ENCODE measurements at regions not wholly inside any gene's neighbourhood (a gene's known extent, or its start where the extent isn't known, plus 50 kb on each side); places are given as distances from the start of the nearest gene placed in this dataset.

- Histone ChIP-seq H3F3A (ENCODE audit: insufficient read depth) (no peaks in the 10 kb centered on the region), H3K9me3 (ENCODE audit: low read depth) (no peaks in the 10 kb centered on the region), H3K27me3 (replicated peaks; ENCODE audit: insufficient read depth) (peaks cover 3% of the 10 kb centered on the region; the same call in 1 of the 2 replicates), H3K4me1 (ENCODE audit: insufficient read depth) (no peaks in the 10 kb centered on the region), H4K20me1 (ENCODE audit: insufficient read depth) (no peaks in the 10 kb centered on the region), H3K9ac (no peak overlapping the region), H3K4me3 (no peak overlapping the region), H3K79me2 (ENCODE audit: insufficient read depth) (no peaks in the 10 kb centered on the region), H2AFZ (no peak overlapping the region), H3K27ac (no peak overlapping the region), H3K4me2 (ENCODE audit: unreplicated experiment) (no peak overlapping the region), H3K36me3 (ENCODE audit: low read depth) (no peaks in the 10 kb centered on the region), H3K9me2 (ENCODE audit: insufficient read depth) (no peaks in the 10 kb centered on the region)
- no peak for DNase-seq
- TF ChIP-seq EZH2phosphoT487 (IDR thresholded peaks at IDR 0.05; ENCODE audit: insufficient read depth, low read depth) (no peak), EZH2 (IDR thresholded peaks at IDR 0.05; ENCODE audit: insufficient read depth, poor library complexity, severe bottlenecking) (no peak)
- in situ Hi-C loops (cut with MboI): no loop called here
- WGBS, 2 experiments (ENCODE audit: low coverage in 1 of 2, low lambda C conversion rate in 2 of 2, missing lambda C conversion rate in 2 of 2): 94 to 97% methylated on average over 1 of the region's 1 CpG
Measured at GRCh38 chr1:172754609-172755008, 95.7 kb downstream of the FASLG start.

GRCh38 chr1:172755099-172755498 lies 96.2 kb downstream of the FASLG start:
- no peak for TF ChIP-seq EZH2 (IDR thresholded peaks at IDR 0.05; ENCODE audit: insufficient read depth, poor library complexity, severe bottlenecking)
- no peak for TF ChIP-seq EZH2phosphoT487 (IDR thresholded peaks at IDR 0.05; ENCODE audit: insufficient read depth, low read depth)
- no peaks in the 10 kb centered on the region for H3K9me3 ChIP-seq (ENCODE audit: low read depth)
- no peak for DNase-seq
- H3K79me2 ChIP-seq (ENCODE audit: insufficient read depth): no peaks in the 10 kb centered on the region
- H3K9me2 ChIP-seq (ENCODE audit: insufficient read depth): no peaks in the 10 kb centered on the region
- in situ Hi-C loops (cut with MboI): no loop called here
- H3K4me2 ChIP-seq (ENCODE audit: unreplicated experiment): no peak overlapping the region
- H3K27me3 ChIP-seq (replicated peaks; ENCODE audit: insufficient read depth): peaks cover 3% of the 10 kb centered on the region; the same call in 1 of the 2 replicates
- H4K20me1 ChIP-seq (ENCODE audit: insufficient read depth): no peaks in the 10 kb centered on the region
- H3F3A ChIP-seq (ENCODE audit: insufficient read depth): no peaks in the 10 kb centered on the region
- no peak overlapping the region for H3K4me3 ChIP-seq
- no peak overlapping the region for H2AFZ ChIP-seq
- WGBS, 2 experiments (ENCODE audit: low coverage in 1 of 2, low lambda C conversion rate in 2 of 2, missing lambda C conversion rate in 2 of 2): 74 to 81% methylated on average over 7 of the region's 7 CpGs
- H3K36me3 ChIP-seq (ENCODE audit: low read depth): no peaks in the 10 kb centered on the region
- no peak overlapping the region for H3K27ac ChIP-seq
- H3K9ac ChIP-seq: no peak overlapping the region
- no peaks in the 10 kb centered on the region for H3K4me1 ChIP-seq (ENCODE audit: insufficient read depth)

- no peak for DNase-seq
- H3K9me3 ChIP-seq (ENCODE audit: low read depth): no peaks in the 10 kb centered on the region
- no peak overlapping the region for H3K9ac ChIP-seq
- WGBS, 2 experiments (ENCODE audit: low coverage in 1 of 2, low lambda C conversion rate in 2 of 2, missing lambda C conversion rate in 2 of 2): 59 to 65% methylated on average over 4 of the region's 4 CpGs
- H3K36me3 ChIP-seq (ENCODE audit: low read depth): no peaks in the 10 kb centered on the region
- H2AFZ ChIP-seq: no peak overlapping the region
- TF ChIP-seq EZH2phosphoT487 (IDR thresholded peaks at IDR 0.05; ENCODE audit: insufficient read depth, low read depth): no peak
- no peak for TF ChIP-seq EZH2 (IDR thresholded peaks at IDR 0.05; ENCODE audit: insufficient read depth, poor library complexity, severe bottlenecking)
- no peak overlapping the region for H3K4me3 ChIP-seq
- H3K4me1 ChIP-seq (ENCODE audit: insufficient read depth): no peaks in the 10 kb centered on the region
- H3K27ac ChIP-seq: no peak overlapping the region
- in situ Hi-C loops (cut with MboI): no loop called here
- no peaks in the 10 kb centered on the region for H3K9me2 ChIP-seq (ENCODE audit: insufficient read depth)
- peaks cover 3% of the 10 kb centered on the region; the same call in 1 of the 2 replicates for H3K27me3 ChIP-seq (replicated peaks; ENCODE audit: insufficient read depth)
- H4K20me1 ChIP-seq (ENCODE audit: insufficient read depth): no peaks in the 10 kb centered on the region
- no peak overlapping the region for H3K4me2 ChIP-seq (ENCODE audit: unreplicated experiment)
- no peaks in the 10 kb centered on the region for H3F3A ChIP-seq (ENCODE audit: insufficient read depth)
- no peaks in the 10 kb centered on the region for H3K79me2 ChIP-seq (ENCODE audit: insufficient read depth)
Measured at GRCh38 chr1:172756024-172756423, 97.1 kb downstream of the FASLG start.

GRCh38 chr1:172758259-172758658 lies 99.4 kb downstream of the FASLG start:
- Histone ChIP-seq H3K4me2 (ENCODE audit: unreplicated experiment) (no peak overlapping the region), H3K9ac (no peak overlapping the region), H3K27me3 (replicated peaks; ENCODE audit: insufficient read depth) (no peaks in the 10 kb centered on the region), H2AFZ (no peak overlapping the region), H3K27ac (no peak overlapping the region), H4K20me1 (ENCODE audit: insufficient read depth) (no peaks in the 10 kb centered on the region), H3K36me3 (ENCODE audit: low read depth) (no peaks in the 10 kb centered on the region), H3K9me3 (ENCODE audit: low read depth) (no peaks in the 10 kb centered on the region), H3F3A (ENCODE audit: insufficient read depth) (peaks cover 11% of the 10 kb centered on the region; the same call in 1 of the 2 replicates), H3K4me1 (ENCODE audit: insufficient read depth) (peaks cover 10% of the 10 kb centered on the region), H3K4me3 (no peak overlapping the region), H3K9me2 (ENCODE audit: insufficient read depth) (no peaks in the 10 kb centered on the region), H3K79me2 (ENCODE audit: insufficient read depth) (no peaks in the 10 kb centered on the region)
- DNase-seq: peak; percentile 13
- TF ChIP-seq EZH2 (IDR thresholded peaks at IDR 0.05; ENCODE audit: insufficient read depth, poor library complexity, severe bottlenecking): no peak
- no peak for TF ChIP-seq EZH2phosphoT487 (IDR thresholded peaks at IDR 0.05; ENCODE audit: insufficient read depth, low read depth)
- in situ Hi-C loops (cut with MboI): no loop called here
- WGBS, 2 experiments (ENCODE audit: low coverage in 1 of 2, low lambda C conversion rate in 2 of 2, missing lambda C conversion rate in 2 of 2): 93 to 98% methylated on average over 2 of the region's 2 CpGs

GRCh38 chr1:172760121-172760520 lies 101.2 kb downstream of the FASLG start:
- no peaks in the 10 kb centered on the region for H3K9me3 ChIP-seq (ENCODE audit: low read depth)
- no peaks in the 10 kb centered on the region for H3K27me3 ChIP-seq (replicated peaks; ENCODE audit: insufficient read depth)
- no peaks in the 10 kb centered on the region for H3K9me2 ChIP-seq (ENCODE audit: insufficient read depth)
- H3K4me2 ChIP-seq (ENCODE audit: unreplicated experiment): no peak overlapping the region
- no peak for DNase-seq
- 81 to 84% methylated on average over 3 of the region's 3 CpGs for WGBS, 2 experiments (ENCODE audit: low coverage in 1 of 2, low lambda C conversion rate in 2 of 2, missing lambda C conversion rate in 2 of 2)
- in situ Hi-C loops (cut with MboI): no loop called here
- H3K4me3 ChIP-seq: no peak overlapping the region
- TF ChIP-seq EZH2 (IDR thresholded peaks at IDR 0.05; ENCODE audit: insufficient read depth, poor library complexity, severe bottlenecking) (no peak), EZH2phosphoT487 (IDR thresholded peaks at IDR 0.05; ENCODE audit: insufficient read depth, low read depth) (no peak)
- H3K9ac ChIP-seq: no peak overlapping the region
- peaks cover 10% of the 10 kb centered on the region for H3K4me1 ChIP-seq (ENCODE audit: insufficient read depth)
- H3K27ac ChIP-seq: no peak overlapping the region
- H3F3A ChIP-seq (ENCODE audit: insufficient read depth): peaks cover 11% of the 10 kb centered on the region; the same call in 1 of the 2 replicates
- no peak overlapping the region for H2AFZ ChIP-seq
- H3K79me2 ChIP-seq (ENCODE audit: insufficient read depth): no peaks in the 10 kb centered on the region
- H4K20me1 ChIP-seq (ENCODE audit: insufficient read depth): no peaks in the 10 kb centered on the region
- no peaks in the 10 kb centered on the region for H3K36me3 ChIP-seq (ENCODE audit: low read depth)

All from GM23248 (cell line).